Fibroblast of lung (primary cell): ENCODE measurements at regions not wholly inside any gene's neighbourhood (a gene's known extent, or its start where the extent isn't known, plus 50 kb on each side); places are given as distances from the start of the nearest gene placed in this dataset.

Source experiments
- CTCF ChIP-seq, 2 donors: IDR thresholded peaks in 1 of 2; conservative IDR thresholded peaks in 1 of 2; 1 replicate in 1 of 2; 2 replicates in 1 of 2; pipeline ENCODE4 v1.5.1; 2011 to 2012; ENCODE audit warnings: low read length in 2 of 2, control low read depth in 1 of 2, inconsistent platforms in 1 of 2, low read depth in 1 of 2, mild to moderate bottlenecking in 1 of 2
- EZH2 ChIP-seq: IDR thresholded peaks from 2 replicates; pipeline ENCODE4 v1.5.1; 2012; ENCODE audit warnings: low read length, control low read depth, mild to moderate bottlenecking; ENCODE audit errors: missing control alignments

GRCh38 chrX:145003443-145003842, 243.9 kb upstream of the SPANXN1 start:
- TF ChIP-seq EZH2 = no peak
- TF ChIP-seq CTCF (conservative IDR thresholded peaks at IDR 0.05 in 1 of 2, IDR thresholded peaks at IDR 0.05 in 1 of 2; ENCODE audit: low read depth in 1 of 2, low read length in 2 of 2) = no peak
